Stimulated activated CD8-positive, alpha-beta memory T cell treated with anti-CD3 and anti-CD28 coated beads, Interleukin-7, amount 100 ng/mL, for 48 hours (primary cell): ENCODE measurements at regions not wholly inside any gene's neighbourhood (a gene's known extent, or its start where the extent isn't known, plus 50 kb on each side); places are given as distances from the start of the nearest gene placed in this dataset.

Experiments used
- DNase-seq, 2 donors: peaks; one replicate each; pipeline ENCODE4 v3.0.0-alpha.2; 2020; ENCODE audit warnings: low read depth in 1 of 2; ENCODE audit errors: extremely low read depth in 1 of 2

GRCh38 chr9:31608881-31609280 lies 775.6 kb upstream of the ACO1 start:
- no peak for DNase-seq

DNA sequence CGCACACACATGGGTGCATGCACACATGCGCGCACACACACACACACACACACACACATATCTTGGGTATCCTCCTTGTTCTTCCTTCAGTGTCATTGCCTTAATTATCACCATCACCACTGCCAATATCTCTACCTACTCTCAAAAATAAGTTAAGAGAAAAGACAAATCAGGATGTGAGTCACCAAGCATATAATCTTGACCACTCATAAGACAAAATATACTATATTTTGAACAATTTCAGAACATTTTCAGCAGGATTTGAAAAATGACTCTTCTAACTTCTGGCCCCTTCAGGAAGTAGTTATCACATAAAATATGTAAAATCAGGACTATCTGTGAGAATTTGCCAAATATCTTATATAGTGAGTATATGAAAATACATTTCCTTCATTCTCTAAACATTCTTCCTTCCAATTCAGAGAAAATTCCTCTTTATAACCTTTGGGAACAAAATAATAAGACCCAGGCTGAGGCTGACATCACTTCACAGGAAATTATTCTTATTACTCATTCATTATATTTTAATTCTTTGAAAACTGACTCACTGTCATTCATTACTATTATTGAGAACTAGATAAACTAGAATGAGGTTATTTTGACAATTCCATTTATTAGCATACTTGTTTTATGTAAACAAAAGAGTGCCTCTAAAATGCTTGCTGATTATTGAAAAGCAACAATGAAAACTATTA lies 772.0 kb upstream of the ACO1 start:
- no peak for DNase-seq

GRCh38 chr9:31615966-31616365 lies 768.5 kb upstream of the ACO1 start:
- DNase-seq, result no peak

DNA sequence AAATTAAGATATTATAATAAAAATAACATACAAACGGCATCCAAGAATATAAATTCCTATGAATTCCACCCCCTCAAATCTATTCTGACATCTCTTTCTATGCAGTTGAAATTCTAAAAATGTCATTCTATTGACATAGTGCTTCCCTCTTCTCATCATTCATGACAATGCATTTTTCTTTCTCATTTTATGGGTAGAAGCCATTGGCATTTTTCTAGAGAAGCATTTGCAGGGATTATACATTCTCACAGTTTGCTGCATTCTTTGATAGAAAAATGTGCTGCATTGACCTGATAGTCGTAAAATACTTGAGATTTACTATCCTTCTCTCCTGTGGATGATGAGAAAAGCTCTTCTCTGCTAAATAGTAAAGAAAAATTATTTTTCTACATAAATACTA lies 760.9 kb upstream of the ACO1 start:
- no peak for DNase-seq

DNA sequence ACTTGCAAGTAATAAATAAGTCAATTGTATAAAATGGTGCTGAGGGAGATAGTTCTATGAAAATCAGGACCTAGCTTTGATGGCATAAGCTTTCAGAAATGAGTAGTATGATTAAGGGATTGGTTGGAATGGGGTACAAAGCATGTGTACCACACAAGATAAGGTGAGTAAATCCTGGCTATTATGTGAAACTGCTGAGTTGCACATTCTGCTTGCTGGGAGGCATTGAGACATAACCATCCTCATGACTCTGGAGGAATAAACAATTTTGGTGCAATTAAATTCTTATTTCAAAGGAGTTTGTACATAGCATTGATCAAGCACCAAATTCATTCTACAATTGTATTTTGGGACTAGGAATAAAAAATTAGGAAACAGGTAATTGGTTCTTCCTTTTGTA lies 755.2 kb upstream of the ACO1 start:
- no peak for DNase-seq

DNA sequence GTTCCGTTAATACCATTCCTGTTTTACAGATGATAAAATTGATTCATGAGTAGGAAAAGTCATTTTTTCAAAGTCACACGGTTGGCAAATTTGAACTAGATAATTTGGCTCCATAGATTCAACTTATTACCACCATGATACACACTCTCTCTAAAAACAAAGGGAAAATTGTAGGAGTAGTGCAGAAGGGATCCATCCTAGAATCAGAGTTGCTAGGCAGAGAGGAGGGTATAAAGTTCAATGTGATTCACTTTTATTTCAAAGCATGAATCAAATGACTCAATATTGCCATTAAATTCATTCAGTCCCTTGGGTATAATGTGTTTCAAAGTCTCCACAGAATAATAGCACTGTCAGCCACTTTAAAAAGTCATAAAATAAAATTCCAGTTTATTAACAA lies 747.2 kb upstream of the ACO1 start:
- DNase-seq, result no peak

DNA sequence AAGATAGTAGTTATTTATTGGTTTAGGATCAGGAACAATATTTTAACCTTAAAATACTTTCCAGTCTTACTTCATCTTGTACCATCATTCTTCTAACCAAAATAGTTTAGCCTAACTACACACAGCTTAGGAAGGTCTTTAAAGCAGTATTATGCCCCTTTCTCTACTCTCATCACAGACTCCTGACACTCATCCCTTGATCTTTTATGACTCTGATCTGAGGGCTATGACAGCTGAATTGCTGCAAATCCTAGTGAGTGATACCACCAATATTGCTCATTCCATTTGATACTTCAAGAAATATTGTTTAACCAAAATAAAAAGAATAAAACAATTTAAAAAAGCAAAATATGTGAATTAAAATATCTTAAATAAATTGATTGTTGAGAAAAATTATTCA lies 746.6 kb upstream of the ACO1 start:
- no peak for DNase-seq

DNA sequence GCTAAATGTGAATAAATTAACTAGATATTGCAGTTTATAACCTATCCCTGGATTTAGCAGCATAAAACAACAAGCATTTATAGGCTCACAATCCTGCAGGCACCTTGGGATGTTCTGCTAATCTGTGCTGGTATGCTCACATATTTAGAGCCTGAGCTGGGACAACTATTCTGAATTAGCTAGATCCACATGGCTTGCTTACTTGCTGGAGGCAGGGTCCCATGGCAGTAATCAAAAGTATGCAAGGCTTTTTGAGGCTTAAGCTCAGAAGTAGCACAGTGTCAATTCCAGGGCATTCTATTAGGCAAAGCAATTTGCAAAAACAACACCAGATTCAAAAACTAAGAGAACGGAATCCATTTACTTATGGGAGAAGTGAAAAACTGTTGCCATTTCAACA lies 745.0 kb upstream of the ACO1 start:
- no peak for DNase-seq

GRCh38 chr9:31669311-31669710 lies 715.1 kb upstream of the ACO1 start:
- DNase-seq, result no peak

DNA sequence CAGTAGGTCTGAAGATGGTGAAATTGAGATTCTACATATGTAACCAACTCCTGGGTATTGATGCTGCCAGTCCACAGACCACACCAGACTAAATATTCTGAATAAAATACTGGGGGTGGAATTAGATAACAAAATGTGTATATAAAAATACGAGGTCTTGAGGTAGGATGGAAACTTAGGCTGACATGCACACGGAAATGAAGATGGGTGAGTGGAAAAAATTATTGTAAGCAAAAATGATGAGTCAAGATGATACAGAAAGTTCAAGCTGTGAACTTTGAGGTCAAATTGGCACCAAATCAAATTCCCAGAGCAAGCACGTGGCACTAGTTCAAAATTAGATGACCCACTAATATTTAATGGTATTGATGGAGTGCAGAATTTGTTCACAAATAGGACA lies 713.4 kb upstream of the ACO1 start:
- DNase-seq, result no peak

GRCh38 chr9:31674264-31674663 lies 710.2 kb upstream of the ACO1 start:
- DNase-seq, result no peak

DNA sequence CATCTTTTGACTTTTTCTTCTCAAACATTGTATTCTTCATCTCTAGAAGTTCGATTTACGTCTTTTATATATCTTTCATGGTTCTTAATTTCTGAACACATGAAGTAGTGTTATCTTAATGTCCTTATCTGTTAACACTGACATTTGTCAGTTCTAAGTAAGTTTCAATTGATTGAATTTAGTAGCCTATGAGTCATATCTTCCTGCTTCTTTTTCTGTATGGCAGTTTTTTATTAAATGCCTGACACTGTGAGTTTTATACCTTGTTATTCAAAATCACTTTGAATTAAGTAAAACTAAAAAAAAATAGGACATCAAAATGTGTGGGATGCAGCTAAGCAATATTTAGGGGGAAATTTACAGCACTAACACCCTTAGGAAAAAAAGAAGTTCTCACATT lies 707.0 kb upstream of the ACO1 start:
- DNase-seq, result no peak

- DNase-seq, result no peak
Observed at GRCh38 chr9:31677877-31678276, 706.6 kb upstream of the ACO1 start.

GRCh38 chr9:31683116-31683515 lies 701.3 kb upstream of the ACO1 start:
- no peak for DNase-seq

DNA sequence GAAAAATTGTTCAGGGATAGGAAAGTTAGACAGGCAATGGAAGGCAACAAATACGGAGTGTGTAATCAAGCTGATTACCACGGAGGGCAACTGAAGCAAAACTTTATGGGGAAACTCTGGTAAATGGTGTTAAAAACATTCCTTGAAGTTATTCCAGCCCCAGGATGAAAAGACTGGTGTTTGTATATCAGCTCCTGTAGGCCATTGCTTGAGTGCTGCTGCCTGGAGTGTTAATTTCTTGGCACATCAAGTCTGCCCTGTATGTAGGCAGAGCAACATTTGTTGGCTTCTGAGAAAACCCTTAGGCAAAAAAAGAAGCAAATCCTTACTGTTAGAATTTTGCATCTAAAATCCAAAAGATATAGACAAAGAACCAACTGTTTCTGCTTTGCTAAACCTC lies 686.5 kb upstream of the ACO1 start:
- no peak for DNase-seq

DNA sequence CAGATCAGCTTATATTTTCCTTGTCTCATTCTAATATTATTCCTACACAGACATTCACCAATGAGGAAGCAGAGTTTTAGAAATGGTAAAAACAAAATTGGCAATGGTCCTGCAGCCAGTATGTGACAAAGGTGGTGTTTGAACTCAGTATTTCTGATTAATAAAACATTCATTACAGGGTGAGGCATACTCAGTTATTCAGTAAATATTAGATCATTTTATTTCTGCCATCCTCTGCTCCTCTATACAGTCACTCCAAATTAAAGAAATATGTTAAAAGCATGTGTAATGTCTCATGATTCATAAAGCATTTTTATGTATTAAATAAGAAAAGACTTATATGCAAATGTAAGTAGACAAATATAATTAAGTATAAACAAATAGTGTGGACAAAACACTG lies 684.6 kb upstream of the ACO1 start:
- DNase-seq, result no peak

- DNase-seq, result no peak
Observed at GRCh38 chr9:31700252-31701045, 684.0 kb upstream of the ACO1 start.

GRCh38 chr9:31702957-31703356 lies 681.5 kb upstream of the ACO1 start:
- DNase-seq, result no peak

- no peak for DNase-seq
Observed at GRCh38 chr9:31715250-31715649, 669.2 kb upstream of the ACO1 start.

- DNase-seq, result no peak
Observed at GRCh38 chr9:31719262-31719661, 665.2 kb upstream of the ACO1 start.

DNA sequence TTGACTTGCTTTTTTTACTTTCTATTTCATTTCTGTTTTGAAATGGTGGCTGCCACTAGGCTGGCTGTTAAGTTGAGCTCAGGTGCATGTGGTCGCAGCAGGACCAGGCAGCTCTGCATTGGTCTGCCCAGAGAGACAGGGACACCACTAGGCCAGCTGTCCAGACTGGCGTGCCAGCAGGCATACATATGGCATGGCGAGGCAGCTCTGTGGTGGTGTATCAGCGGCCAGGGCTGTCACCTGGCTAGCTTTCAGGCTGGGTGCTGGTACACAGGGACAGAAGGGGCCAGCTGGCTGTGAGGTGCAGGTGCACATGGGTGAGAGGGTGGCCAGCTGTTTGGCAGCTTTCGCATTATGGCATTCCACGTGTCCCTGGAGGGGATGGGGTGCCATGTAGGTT lies 654.0 kb upstream of the ACO1 start:
- no peak for DNase-seq

DNA sequence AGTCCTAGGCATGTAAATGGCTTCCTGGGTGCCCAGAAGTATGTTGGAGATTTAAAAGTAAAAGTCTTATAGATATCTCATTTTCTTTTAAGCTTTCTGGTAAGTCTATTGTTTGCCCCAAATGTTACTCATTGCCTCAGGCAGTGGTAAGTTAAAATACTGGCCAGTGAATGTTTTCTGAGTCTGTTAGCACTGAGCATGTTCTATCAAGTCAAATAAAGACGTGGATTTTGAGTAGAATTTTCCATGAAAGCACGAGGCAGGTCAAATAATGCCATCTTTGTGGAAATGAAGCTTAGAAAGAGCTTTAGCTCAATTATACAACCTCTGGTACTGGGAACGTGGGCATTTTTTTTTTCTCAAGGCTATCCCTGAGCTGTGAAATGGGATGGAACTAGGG lies 651.3 kb upstream of the ACO1 start:
- no peak for DNase-seq
